GM10248 (cell line): ENCODE measurements at regions not wholly inside any gene's neighbourhood (a gene's known extent, or its start where the extent isn't known, plus 50 kb on each side); places are given as distances from the start of the nearest gene placed in this dataset.

Experiments used
- CTCF ChIA-PET: fragments of 300-600 bp; sonication (Branson Sonifier 250); formaldehyde crosslinking; extraction: SDS; loops from one replicate; lab custom pipeline; 2021; ENCODE audit warnings: antibody characterized with exemption; lab: Yijun Ruan, JAX
- POLR2A ChIA-PET: fragments of 350-650 bp; sonication (Branson Sonifier 250); formaldehyde crosslinking; extraction: SDS; loops from one replicate; lab custom pipeline; 2020; ENCODE audit warnings: antibody characterized with exemption; lab: Yijun Ruan, JAX
- DNase-seq: peaks from one replicate; pipeline ENCODE4 v3.0.0; 2012; ENCODE audit errors: extremely low spot score
- CTCF ChIP-seq: IDR thresholded peaks from 2 replicates; pipeline ENCODE4 v1.5.1; 2012; ENCODE audit warnings: mild to moderate bottlenecking, low read depth; ENCODE audit errors: extremely low read depth, missing control alignments, control extremely low read depth

- no peak for DNase-seq
- CTCF ChIA-PET, result no interaction called here
- POLR2A ChIA-PET, result no interaction called here
- TF ChIP-seq CTCF, result no peak
Measured at GRCh38 chr9:17013010-17013409, 121.8 kb upstream of the CNTLN start.

GRCh38 chr9:17011880-17012279 is 123.0 kb upstream of the CNTLN start:
- DNase-seq, result no peak
- ChIA-PET POLR2A (no interaction called here), CTCF (no interaction called here)
- TF ChIP-seq CTCF, result no peak

- no peak for TF ChIP-seq CTCF
- POLR2A ChIA-PET, result no interaction called here
- DNase-seq, result no peak
- CTCF ChIA-PET, result no interaction called here
Measured at GRCh38 chr9:17009071-17009470, 125.8 kb upstream of the CNTLN start.

- ChIA-PET POLR2A (no interaction called here), CTCF (no interaction called here)
- no peak for TF ChIP-seq CTCF
- DNase-seq, result no peak
Measured at GRCh38 chr9:17005056-17005823, 129.6 kb upstream of the CNTLN start.

GRCh38 chr9:17004500-17004899 is 130.3 kb upstream of the CNTLN start:
- ChIA-PET POLR2A (no interaction called here), CTCF (no interaction called here)
- no peak for DNase-seq
- no peak for TF ChIP-seq CTCF

GRCh38 chr9:17003576-17004240 is 131.1 kb upstream of the CNTLN start:
- ChIA-PET POLR2A (no interaction called here), CTCF (interaction anchor here (1.2 kb wide), 1 partner anchor 9 kb away, joined by 3 read pairs; no protein-coding TSS in a partner anchor)
- TF ChIP-seq CTCF, result no peak
- no peak for DNase-seq
